Heart left ventricle (tissue), 16 donors: ENCODE measurements at regions not wholly inside any gene's neighbourhood (a gene's known extent, or its start where the extent isn't known, plus 50 kb on each side); places are given as distances from the start of the nearest gene placed in this dataset.

Experiments used
- ATAC-seq, 4 donors: fragments of 200-7000 bp; cut with Tn5 transposase; one replicate each; pipeline ENCODE4 v1.9.1; 2020 to 2022; ENCODE audit warnings: moderate library complexity in 4 of 4, mild to moderate bottlenecking in 3 of 4, moderate number of reproducible peaks in 1 of 4
- DNase-seq, 5 donors: peaks; one replicate each; pipeline ENCODE4 v3.0.0-alpha.2; 2020
- H3K27ac ChIP-seq, 12 donors: fragments of 200-600 bp; sonication (generic) in 4 of 12; one replicate each; pipeline versions ENCODE4 v1.5.0 to v1.8.0; 2016 to 2022; ENCODE audit warnings: mild to moderate bottlenecking in 2 of 12
- H3K27me3 ChIP-seq, 9 donors: fragments of 200-600 bp; sonication (generic) in 2 of 9; one replicate each; pipeline versions ENCODE4 v1.5.1 to v1.8.0; 2016 to 2022; ENCODE audit warnings: mild to moderate bottlenecking in 3 of 9
- H3K36me3 ChIP-seq, 9 donors: fragments of 200-600 bp; sonication (generic) in 2 of 9; one replicate each; pipeline versions ENCODE4 v1.5.0 to v1.8.0; 2018 to 2022; ENCODE audit warnings: mild to moderate bottlenecking in 2 of 9
- H3K4me1 ChIP-seq, 12 donors: fragments of 200-600 bp; sonication (generic) in 4 of 12; one replicate each; pipeline versions ENCODE4 v1.5.0 to v1.8.0; 2016 to 2022; ENCODE audit warnings: mild to moderate bottlenecking in 3 of 12
- H3K4me3 ChIP-seq, 12 donors: fragments of 200-600 bp; sonication (generic) in 4 of 12; one replicate each; pipeline versions ENCODE4 v1.5.0 to v1.8.0; 2017 to 2022; ENCODE audit warnings: mild to moderate bottlenecking in 9 of 12, moderate library complexity in 4 of 12
- H3K9me3 ChIP-seq, 12 donors: fragments of 200-600 bp; sonication (generic) in 4 of 12; one replicate each; pipeline versions ENCODE4 v1.5.0 to v1.8.0; 2016 to 2022; ENCODE audit warnings: mild to moderate bottlenecking in 1 of 12
- POLR2A ChIP-seq, 2 donors: fragments of 450-650 bp; IDR thresholded peaks; one replicate each; pipeline ENCODE4 v1.6.1; 2017; ENCODE audit warnings: antibody characterized with exemption in 2 of 2, mild to moderate bottlenecking in 2 of 2, moderate library complexity in 2 of 2
- WGBS, 4 donors: extraction: QIAGEN DNeasy Blood & Tissue Kit in 2 of 4; methylation state at CpG; one replicate each; pipeline versions ENCODE4 v1.1.5 to v1.1.7; 2013 to 2018; 5-methylcytosine and 5-hydroxymethylcytosine counted together
- intact Hi-C, 10 donors: fragments of 100-400 bp; cut with DNase I; formaldehyde crosslinking; loops; one replicate each; pipeline versions ENCODE4 v1.11.1 to v1.14.2; 2022
- TF ChIP-seq, protein P1 (sequence below), 12 donors: fragments of 200-600 bp; sonication (generic) in 4 of 12; IDR thresholded peaks; one replicate each; pipeline versions ENCODE4 v1.5.0 to v1.8.0; 2018 to 2022; ENCODE audit warnings: antibody characterized with exemption in 12 of 12, mild to moderate bottlenecking in 5 of 12
- donor health status: ischemic (EF 13 %, LVEDD 7.1; RV severe dilation, severe dysfunction).
- donor health status: healthy with polysubstance abuse.
- donor health status: DM: no; HTN: yes; CAD: no.
- donor health status: DM: no; HTN: no; CAD: no.
- donor health status: ischemic (EF 25% LVEDD 6.9; RV normal size, moderate dysfunction).
- donor health status: ischemic (EF 25% LVEDD 5.7; RV mildly dilated, moderate dysfunction).
- donor health status: healthy.
- donor health status: DM: yes; HTN: yes; CAD: no.
- donor health status: ischemic (EF 35%, LVEDD 5.7; RV mildly dilated, moderate dysfunction).
- donor health status: nonischemic (EF 11% LVEDD 7.7; RV severe dilation, severe dysfunction).
- donor health status: DM: yes; HTN: yes; CAD: no.
- donor health status: PGD.
- donor health status: ischemic (EF 29% LVEDD 5.4; RV normal size, mild dysfunction).
- donor health status: nonischemic (EF 23%, LVEDD 6.1; RV moderate dilation, normal function).

DNA sequence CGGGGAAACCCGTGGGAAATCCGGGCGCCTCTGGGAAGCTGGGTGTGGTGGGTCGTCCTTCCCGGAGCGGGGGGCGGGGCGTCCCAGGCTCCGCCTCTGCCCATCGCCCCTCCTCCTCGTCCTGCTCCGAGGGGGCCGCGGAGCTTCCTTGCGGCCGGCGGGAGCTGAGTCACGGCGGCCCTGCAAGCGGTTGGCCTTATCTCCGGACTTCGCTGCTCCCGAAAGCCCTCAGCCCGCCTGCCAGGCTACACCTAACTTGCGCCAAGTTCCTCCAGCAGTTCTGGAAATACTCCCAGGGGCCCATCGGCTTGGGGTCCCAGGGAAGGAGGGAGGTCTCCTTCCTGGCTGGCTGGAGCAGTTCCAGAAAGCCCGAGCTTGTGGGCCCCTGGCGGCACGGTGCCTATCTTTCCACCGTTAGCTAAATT lies 54.1 kb upstream of the CDKN2AIPNL start:
- H3K9me3 ChIP-seq = no peaks in the 10 kb centered on the region
- peaks cover 3 to 41% (median 30%) of the 10 kb centered on the region in 12 donors for H3K4me1 ChIP-seq
- WGBS, 4 donors = 1% methylated on average over 21 to 31 of the region's 31 CpGs
- H3K36me3 ChIP-seq = no peaks in the 10 kb centered on the region
- peak overlapping the region; percentile 95 to 100 (median 98) for H3K27ac ChIP-seq
- H3K27me3 ChIP-seq = no peaks in the 10 kb centered on the region
- DNase-seq (peak; percentile 89 to 95 (median 93)), ATAC-seq (peak; percentile 81 to 90 (median 88))
- TF ChIP-seq, protein P1, sequence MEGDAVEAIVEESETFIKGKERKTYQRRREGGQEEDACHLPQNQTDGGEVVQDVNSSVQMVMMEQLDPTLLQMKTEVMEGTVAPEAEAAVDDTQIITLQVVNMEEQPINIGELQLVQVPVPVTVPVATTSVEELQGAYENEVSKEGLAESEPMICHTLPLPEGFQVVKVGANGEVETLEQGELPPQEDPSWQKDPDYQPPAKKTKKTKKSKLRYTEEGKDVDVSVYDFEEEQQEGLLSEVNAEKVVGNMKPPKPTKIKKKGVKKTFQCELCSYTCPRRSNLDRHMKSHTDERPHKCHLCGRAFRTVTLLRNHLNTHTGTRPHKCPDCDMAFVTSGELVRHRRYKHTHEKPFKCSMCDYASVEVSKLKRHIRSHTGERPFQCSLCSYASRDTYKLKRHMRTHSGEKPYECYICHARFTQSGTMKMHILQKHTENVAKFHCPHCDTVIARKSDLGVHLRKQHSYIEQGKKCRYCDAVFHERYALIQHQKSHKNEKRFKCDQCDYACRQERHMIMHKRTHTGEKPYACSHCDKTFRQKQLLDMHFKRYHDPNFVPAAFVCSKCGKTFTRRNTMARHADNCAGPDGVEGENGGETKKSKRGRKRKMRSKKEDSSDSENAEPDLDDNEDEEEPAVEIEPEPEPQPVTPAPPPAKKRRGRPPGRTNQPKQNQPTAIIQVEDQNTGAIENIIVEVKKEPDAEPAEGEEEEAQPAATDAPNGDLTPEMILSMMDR (IDR thresholded peaks at IDR 0.05) = no peak
- TF ChIP-seq POLR2A (IDR thresholded peaks at IDR 0.05) = peak in 1 of 2 donors; percentile 81
- H3K4me3 ChIP-seq = peak overlapping the region; percentile 4 to 74 (median 60)
- intact Hi-C loops = loop anchor here (1.0 to 5.0 kb wide), 21 partner anchors 27 to 109 kb away; partner anchors contain the start of genes UBE2B (in 3 of the 10), JADE2 (in 2 of the 10) and CDKN2AIPNL (in 1 of the 10)

DNA sequence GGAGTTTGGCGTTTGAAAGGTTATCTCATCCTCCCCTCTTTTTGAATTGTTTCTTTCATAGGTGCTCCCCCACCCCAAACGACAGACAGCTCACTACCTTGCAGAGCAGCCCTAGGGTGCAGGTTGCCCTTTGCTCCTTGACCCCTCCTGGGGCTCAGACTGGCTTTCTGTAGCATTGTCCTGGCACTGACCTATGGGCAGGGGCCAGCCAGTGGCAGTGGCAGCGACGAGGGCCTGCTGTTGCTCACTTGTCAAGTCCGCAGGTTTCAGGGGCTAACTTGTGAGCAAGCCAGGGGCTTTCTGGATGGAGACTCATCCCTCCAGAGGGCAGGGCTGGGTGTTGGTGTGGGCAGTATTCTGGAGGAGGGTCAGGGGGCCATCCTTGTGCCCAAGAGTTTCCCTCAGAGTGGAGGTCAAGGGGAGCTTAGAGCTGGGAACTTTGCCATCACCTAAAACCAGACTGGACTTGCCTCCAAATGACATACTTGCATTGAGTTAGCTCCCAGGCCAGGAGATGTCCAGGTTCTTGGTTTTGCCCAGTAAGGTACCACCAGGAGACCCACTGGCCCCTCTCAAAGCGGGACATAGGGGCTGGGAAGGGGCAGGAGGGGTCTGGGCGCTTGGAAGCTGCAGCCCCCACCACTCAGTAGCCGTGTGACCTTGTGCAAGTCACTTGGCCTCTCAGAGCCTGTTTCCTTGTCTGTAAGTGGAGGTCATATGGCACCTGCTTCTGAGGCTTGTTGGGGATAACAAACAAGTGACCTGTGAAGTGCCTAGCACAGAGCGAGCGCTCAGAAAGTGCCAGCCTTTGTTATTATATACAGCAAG lies 53.5 kb upstream of the CDKN2AIPNL start:
- TF ChIP-seq POLR2A (IDR thresholded peaks at IDR 0.05) = no peak
- TF ChIP-seq, protein P1 (IDR thresholded peaks at IDR 0.05) = no peak
- peak overlapping the region; percentile 95 to 100 (median 98) for H3K27ac ChIP-seq
- H3K36me3 ChIP-seq = no peaks in the 10 kb centered on the region
- intact Hi-C loops = loop anchor here in 8 of 10 donors (1.0 to 5.0 kb wide), 8 partner anchors 26 to 57 kb away; partner anchors contain the start of gene CDKN2AIPNL (in 1 of the 8)
- no peaks in the 10 kb centered on the region for H3K27me3 ChIP-seq
- 48 to 52% (median 51%) methylated on average over 9 to 10 of the region's 10 CpGs for WGBS, 4 donors
- peak in 4 of 5 donors; percentile 20 to 65 (median 58) for DNase-seq
- H3K4me1 ChIP-seq = peaks cover 3 to 41% (median 30%) of the 10 kb centered on the region in 12 donors
- H3K9me3 ChIP-seq = no peaks in the 10 kb centered on the region
- peak overlapping the region in 10 of 12 donors; percentile 52 to 74 (median 61) for H3K4me3 ChIP-seq
- no peak for ATAC-seq

DNA sequence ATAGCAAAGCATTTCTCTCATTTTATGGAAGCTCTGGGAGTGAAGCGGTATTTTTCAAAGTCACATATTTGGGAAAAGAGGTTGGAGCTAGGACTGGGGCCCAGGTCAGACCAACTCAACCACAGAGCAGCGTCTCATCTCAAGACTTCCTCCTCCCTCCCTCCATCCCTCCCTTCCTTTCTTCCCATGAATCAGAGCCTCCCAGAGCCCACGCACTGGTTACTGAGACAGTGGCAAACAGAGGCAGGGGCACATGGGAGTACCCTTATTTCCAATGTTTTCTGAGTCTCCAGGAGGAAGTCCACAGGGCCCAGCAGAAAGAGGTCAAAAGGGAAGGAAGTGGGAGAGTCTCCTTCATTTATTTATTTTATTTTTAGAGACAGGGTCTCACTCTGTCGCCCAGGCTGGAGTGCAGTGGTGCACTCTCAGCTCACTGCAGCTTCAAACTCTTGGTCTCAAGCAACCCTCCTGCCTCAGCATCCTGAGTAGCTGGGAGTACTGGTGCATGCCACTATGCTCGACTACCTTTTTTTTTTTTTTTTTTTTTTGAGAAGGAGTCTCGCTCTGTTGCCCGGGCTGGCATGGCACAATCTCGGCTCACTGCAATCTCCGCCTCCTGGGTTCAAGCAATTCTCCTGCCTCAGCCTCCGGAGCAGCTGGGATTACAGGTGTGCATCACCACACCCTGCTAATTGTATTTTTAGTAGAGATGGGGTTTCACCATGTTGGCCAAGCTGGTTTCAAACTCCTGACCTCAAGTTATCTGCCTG lies 52.5 kb upstream of the CDKN2AIPNL start:
- TF ChIP-seq, protein P1 (IDR thresholded peaks at IDR 0.05) = no peak
- no peak for TF ChIP-seq POLR2A (IDR thresholded peaks at IDR 0.05)

More for the DNA sequence above, 52.5 kb upstream of the CDKN2AIPNL start:
- Histone ChIP-seq H3K4me1 (peaks cover 3 to 46% (median 31%) of the 10 kb centered on the region in 12 donors), H3K9me3 (no peaks in the 10 kb centered on the region), H3K36me3 (no peaks in the 10 kb centered on the region), H3K4me3 (no peak overlapping the region), H3K27me3 (no peaks in the 10 kb centered on the region), H3K27ac (peak overlapping the region in 10 of 12 donors; percentile 95 to 100 (median 98))
- WGBS, 4 donors = 79 to 85% (median 82%) methylated on average over 10 of the region's 10 CpGs
- DNase-seq (no peak), ATAC-seq (no peak)
- intact Hi-C loops = loop anchor here in 3 of 10 donors (1.0 to 2.0 kb wide), 3 partner anchors 24 to 51 kb away; no protein-coding TSS in a partner anchor
